ENCODE measurements at regions not wholly inside any gene's neighbourhood (a gene's known extent, or its start where the extent isn't known, plus 50 kb on each side); places are given as distances from the start of the nearest gene placed in this dataset.

DNA sequence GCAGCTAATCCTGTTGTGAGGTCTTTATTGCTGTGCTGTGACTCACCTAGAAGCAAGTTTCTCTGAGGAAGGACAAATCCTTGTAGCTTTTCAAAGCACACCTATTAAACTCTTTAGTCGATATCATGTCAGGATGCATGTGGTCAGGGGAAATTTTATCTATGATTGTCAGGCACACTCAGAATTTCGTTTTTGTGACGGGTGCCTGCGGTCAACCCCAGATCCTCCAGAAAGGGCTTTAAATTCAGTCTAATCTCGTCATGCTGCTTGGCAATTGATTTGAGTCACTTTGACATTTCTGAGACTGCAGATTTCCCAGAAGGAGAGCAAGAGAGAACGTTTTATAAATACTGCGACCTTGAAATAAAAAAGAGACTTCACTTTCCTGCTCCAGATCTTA, 316.9 kb downstream of the FGF9 start:
- Histone ChIP-seq H3K36me3 (ENCODE audit: control insufficient read depth, insufficient read depth, low read length) (no peaks in the 10 kb centered on the region), H3K4me3 (ENCODE audit: low read length) (no peak overlapping the region), H3K27me3 (ENCODE audit: control insufficient read depth, insufficient read depth, low read length) (no peaks in the 10 kb centered on the region), H3K4me1 (ENCODE audit: control insufficient read depth, insufficient read depth, low read length) (no peaks in the 10 kb centered on the region), H3K27ac (ENCODE audit: low read length) (no peak overlapping the region), H3K9me3 (replicated peaks; ENCODE audit: control insufficient read depth, low read depth, low read length) (no peaks in the 10 kb centered on the region)
- no peak for DNase-seq
- 66% methylated on average over 5 of the region's 7 CpGs for WGBS (ENCODE audit: insufficient coverage)

DNA sequence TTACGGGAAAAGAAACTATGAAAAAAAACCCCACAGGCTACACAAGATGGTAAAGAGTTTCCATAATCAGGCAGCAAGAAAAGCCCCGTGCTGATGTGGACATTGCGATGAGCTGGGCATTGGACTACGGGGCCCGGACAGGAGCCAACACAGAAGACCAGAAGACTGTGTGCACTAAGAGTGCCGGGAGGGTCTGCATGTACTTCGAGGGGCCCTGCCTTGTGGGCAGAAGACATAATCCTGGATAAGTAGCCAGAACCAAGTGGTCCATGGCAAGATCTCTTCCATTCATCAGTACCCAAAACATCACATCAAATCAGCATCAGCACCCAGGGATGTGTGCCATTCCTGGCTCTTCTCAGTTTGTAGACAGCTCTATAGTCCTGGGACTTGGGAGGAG, 317.8 kb downstream of the FGF9 start:
- Histone ChIP-seq H3K9me3 (replicated peaks; ENCODE audit: control insufficient read depth, low read depth, low read length) (no peaks in the 10 kb centered on the region), H3K4me1 (ENCODE audit: control insufficient read depth, insufficient read depth, low read length) (no peaks in the 10 kb centered on the region), H3K36me3 (ENCODE audit: control insufficient read depth, insufficient read depth, low read length) (no peaks in the 10 kb centered on the region), H3K27ac (ENCODE audit: low read length) (no peak overlapping the region), H3K4me3 (ENCODE audit: low read length) (no peak overlapping the region), H3K27me3 (ENCODE audit: control insufficient read depth, insufficient read depth, low read length) (no peaks in the 10 kb centered on the region)
- DNase-seq, result no peak
- 88% methylated on average over 4 of the region's 7 CpGs for WGBS (ENCODE audit: insufficient coverage)

DNA sequence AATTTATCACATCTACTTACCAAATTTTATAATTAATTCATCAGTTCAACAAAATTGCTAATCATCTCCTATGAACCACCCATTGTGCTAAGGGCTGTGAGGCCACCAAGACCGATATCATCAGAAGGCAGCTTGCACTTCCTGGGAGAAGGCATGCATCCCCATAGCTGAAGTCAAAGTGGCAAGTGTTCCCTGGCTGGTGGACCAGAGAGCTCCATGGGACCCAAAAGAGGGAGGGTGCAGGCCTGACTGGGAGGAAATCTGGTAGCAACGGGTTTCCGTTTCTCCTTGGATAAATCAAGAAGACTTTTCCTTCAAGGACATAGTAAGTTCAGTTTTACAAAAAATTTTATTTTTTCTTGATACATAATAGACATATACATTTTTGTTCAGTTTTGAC, 325.2 kb downstream of the FGF9 start:
- H3K4me3 ChIP-seq (ENCODE audit: low read length), result no peak overlapping the region
- no peak overlapping the region for H3K27ac ChIP-seq (ENCODE audit: low read length)
- 100% methylated on average over 1 of the region's 3 CpGs for WGBS (ENCODE audit: insufficient coverage)
- H3K27me3 ChIP-seq (ENCODE audit: control insufficient read depth, insufficient read depth, low read length), result no peaks in the 10 kb centered on the region
- H3K36me3 ChIP-seq (ENCODE audit: control insufficient read depth, insufficient read depth, low read length), result no peaks in the 10 kb centered on the region
- no peaks in the 10 kb centered on the region for H3K9me3 ChIP-seq (replicated peaks; ENCODE audit: control insufficient read depth, low read depth, low read length)
- H3K4me1 ChIP-seq (ENCODE audit: control insufficient read depth, insufficient read depth, low read length), result peaks cover 3% of the 10 kb centered on the region
- DNase-seq, result no peak

DNA sequence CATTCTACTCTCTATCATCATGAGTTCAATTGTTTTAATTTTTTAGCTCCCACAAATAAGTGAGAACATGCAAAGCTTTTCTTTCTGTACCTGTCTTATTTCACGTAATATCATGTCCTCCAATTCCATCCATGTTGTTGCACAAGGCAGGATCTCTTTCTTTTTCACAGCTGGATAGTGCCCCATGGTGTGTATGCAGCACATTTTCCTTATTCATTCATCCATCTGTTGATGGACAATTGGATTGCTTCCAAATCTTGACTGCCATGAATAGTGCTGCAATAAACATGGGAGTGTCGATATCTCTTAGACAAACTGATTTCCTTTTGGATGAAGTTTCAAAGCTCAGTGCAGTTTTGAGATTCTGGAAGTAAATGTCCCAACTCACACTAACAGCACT, 326.9 kb downstream of the FGF9 start:
- no peaks in the 10 kb centered on the region for H3K36me3 ChIP-seq (ENCODE audit: control insufficient read depth, insufficient read depth, low read length)
- no peak overlapping the region for H3K27ac ChIP-seq (ENCODE audit: low read length)
- peaks cover 3% of the 10 kb centered on the region for H3K4me1 ChIP-seq (ENCODE audit: control insufficient read depth, insufficient read depth, low read length)
- WGBS (ENCODE audit: insufficient coverage), result 86% methylated on average over 1 of the region's 2 CpGs
- no peaks in the 10 kb centered on the region for H3K9me3 ChIP-seq (replicated peaks; ENCODE audit: control insufficient read depth, low read depth, low read length)
- no peaks in the 10 kb centered on the region for H3K27me3 ChIP-seq (ENCODE audit: control insufficient read depth, insufficient read depth, low read length)
- H3K4me3 ChIP-seq (ENCODE audit: low read length), result no peak overlapping the region
- no peak for DNase-seq

DNA sequence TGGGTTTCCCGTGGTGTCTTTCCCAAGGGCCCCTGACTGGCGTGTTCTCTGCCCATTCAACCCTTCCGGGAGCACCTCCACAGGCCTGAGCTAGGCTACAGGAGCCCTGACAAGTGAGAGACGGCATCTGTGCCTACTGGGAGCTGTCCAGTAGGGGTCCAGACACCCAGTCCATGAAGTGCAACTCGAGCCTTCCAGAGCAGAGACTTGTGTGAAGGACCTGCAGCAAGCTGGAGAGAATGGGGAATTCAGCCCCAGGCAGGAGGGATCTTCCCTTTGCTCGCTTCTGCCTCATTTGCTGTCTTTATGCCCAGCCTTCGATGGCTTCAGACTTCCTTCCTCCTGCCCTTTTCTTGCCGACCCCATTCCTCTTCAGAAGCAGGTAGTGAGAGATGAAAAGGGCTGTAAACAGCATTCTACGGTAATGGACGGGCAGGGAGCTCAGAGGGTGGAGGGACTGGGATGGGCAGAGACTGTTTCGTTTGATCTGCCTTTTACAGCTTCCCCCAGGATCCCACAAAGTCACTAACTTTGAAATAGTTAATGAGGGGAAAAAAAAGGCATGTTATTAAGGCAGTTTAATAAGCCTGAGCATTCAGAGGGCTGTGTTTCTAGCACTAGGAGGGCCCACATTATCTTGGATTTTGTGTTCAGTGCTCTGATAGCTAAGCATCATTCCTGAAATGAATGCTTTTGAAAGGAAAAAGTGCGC, 327.6 kb downstream of the FGF9 start:
- Histone ChIP-seq H3K27me3 (ENCODE audit: control insufficient read depth, insufficient read depth, low read length) (no peaks in the 10 kb centered on the region), H3K4me3 (ENCODE audit: low read length) (no peak overlapping the region), H3K9me3 (replicated peaks; ENCODE audit: control insufficient read depth, low read depth, low read length) (no peaks in the 10 kb centered on the region), H3K36me3 (ENCODE audit: control insufficient read depth, insufficient read depth, low read length) (no peaks in the 10 kb centered on the region), H3K27ac (ENCODE audit: low read length) (no peak overlapping the region), H3K4me1 (ENCODE audit: control insufficient read depth, insufficient read depth, low read length) (peaks cover 3% of the 10 kb centered on the region)
- 58% methylated on average over 6 of the region's 12 CpGs for WGBS (ENCODE audit: insufficient coverage)
- no peak for DNase-seq

DNA sequence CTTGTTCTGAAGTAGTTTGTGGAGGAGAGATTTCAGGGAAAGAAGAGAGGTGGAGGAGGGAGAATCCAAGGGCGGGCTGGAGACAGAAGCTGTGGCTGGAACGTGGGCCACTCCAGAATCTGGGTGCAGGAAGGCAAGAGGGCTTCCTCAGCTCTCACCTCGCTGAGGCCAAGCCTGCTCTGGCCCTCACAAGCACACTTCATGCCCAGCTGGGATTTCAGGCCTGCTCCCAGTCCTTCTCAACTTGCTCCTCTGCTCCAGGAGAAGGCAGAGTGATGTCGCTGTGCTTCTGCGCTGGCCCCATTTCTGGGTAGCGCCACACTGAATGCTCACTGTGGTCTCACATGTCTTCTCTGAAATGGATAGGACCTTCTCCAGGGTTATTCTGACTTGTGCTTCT, 328.8 kb downstream of the FGF9 start:
- DNase-seq, result no peak
- Histone ChIP-seq H3K27ac (ENCODE audit: low read length) (no peak overlapping the region), H3K9me3 (replicated peaks; ENCODE audit: control insufficient read depth, low read depth, low read length) (no peaks in the 10 kb centered on the region), H3K4me1 (ENCODE audit: control insufficient read depth, insufficient read depth, low read length) (peaks cover 3% of the 10 kb centered on the region), H3K27me3 (ENCODE audit: control insufficient read depth, insufficient read depth, low read length) (no peaks in the 10 kb centered on the region), H3K4me3 (ENCODE audit: low read length) (no peak overlapping the region), H3K36me3 (ENCODE audit: control insufficient read depth, insufficient read depth, low read length) (no peaks in the 10 kb centered on the region)
- 85% methylated on average over 6 of the region's 6 CpGs for WGBS (ENCODE audit: insufficient coverage)

DNA sequence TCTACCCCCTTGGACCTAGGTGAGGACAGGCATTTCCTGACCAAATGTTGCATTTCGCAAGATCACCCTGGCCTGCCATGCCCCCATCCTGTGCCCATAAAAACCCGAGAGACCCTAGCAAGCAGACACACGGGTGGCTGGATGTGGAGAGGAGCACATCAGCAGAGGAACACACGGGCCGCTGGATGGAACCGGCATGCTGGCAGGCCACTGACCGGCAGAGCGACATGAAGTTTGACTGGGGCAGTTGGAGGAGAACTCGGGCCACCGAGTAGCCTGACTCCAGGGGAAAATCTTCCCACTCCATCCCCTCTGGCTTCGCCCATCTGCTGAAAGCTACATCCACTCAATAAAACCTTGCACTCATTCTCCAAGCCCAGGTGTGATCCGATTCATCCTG, 329.3 kb downstream of the FGF9 start:
- Histone ChIP-seq H3K4me1 (ENCODE audit: control insufficient read depth, insufficient read depth, low read length) (peaks cover 3% of the 10 kb centered on the region), H3K27ac (ENCODE audit: low read length) (no peak overlapping the region), H3K9me3 (replicated peaks; ENCODE audit: control insufficient read depth, low read depth, low read length) (no peaks in the 10 kb centered on the region), H3K4me3 (ENCODE audit: low read length) (no peak overlapping the region), H3K27me3 (ENCODE audit: control insufficient read depth, insufficient read depth, low read length) (no peaks in the 10 kb centered on the region), H3K36me3 (ENCODE audit: control insufficient read depth, insufficient read depth, low read length) (no peaks in the 10 kb centered on the region)
- no peak for DNase-seq
- WGBS (ENCODE audit: insufficient coverage), result 78% methylated on average over 8 of the region's 12 CpGs

DNA sequence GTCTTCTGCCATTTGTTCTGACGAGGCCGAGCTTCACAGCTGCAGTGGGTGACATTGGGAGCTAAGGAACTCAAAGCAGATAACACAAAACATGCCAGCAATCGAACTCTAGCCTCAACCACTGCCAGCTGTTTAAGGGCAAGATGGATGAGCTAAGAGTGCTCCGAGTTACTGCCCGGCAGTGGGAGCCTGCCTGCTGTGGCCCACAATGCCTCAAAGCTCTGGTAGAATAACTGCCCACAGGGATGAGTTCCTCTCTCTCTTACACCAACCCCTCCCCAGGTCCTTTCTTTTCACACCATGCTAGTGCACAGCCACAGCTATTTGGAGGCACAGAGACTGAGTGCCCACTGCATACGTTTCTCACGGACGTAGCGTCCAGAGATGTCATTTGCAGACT, 330.5 kb downstream of the FGF9 start:
- Histone ChIP-seq H3K27me3 (ENCODE audit: control insufficient read depth, insufficient read depth, low read length) (no peaks in the 10 kb centered on the region), H3K27ac (ENCODE audit: low read length) (no peak overlapping the region), H3K4me1 (ENCODE audit: control insufficient read depth, insufficient read depth, low read length) (peaks cover 3% of the 10 kb centered on the region), H3K4me3 (ENCODE audit: low read length) (no peak overlapping the region), H3K9me3 (replicated peaks; ENCODE audit: control insufficient read depth, low read depth, low read length) (no peaks in the 10 kb centered on the region), H3K36me3 (ENCODE audit: control insufficient read depth, insufficient read depth, low read length) (no peaks in the 10 kb centered on the region)
- WGBS (ENCODE audit: insufficient coverage), result 65% methylated on average over 4 of the region's 9 CpGs
- no peak for DNase-seq

DNA sequence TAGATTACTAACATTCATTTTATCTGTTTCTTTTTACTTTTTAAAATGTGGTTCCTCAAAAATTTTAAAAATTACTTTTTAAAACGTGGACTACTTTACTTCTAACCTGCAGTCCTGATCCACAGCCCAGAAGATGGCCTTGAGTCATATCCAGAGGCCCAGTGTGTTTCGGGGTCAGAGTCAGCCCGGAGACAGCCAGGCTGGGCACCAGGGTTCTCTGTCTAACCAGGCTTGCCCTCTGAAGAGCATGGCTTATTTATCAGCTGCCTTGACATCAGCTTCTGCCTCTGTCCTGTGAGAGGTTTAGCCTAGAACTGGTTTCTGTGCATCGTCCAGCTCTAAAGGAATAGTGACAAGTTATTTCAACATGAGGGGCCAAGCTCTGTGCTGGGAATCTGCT, 332.0 kb downstream of the FGF9 start:
- WGBS (ENCODE audit: insufficient coverage), result 89% methylated on average over 3 of the region's 4 CpGs
- Histone ChIP-seq H3K9me3 (replicated peaks; ENCODE audit: control insufficient read depth, low read depth, low read length) (no peaks in the 10 kb centered on the region), H3K27ac (ENCODE audit: low read length) (no peak overlapping the region), H3K4me1 (ENCODE audit: control insufficient read depth, insufficient read depth, low read length) (peaks cover 3% of the 10 kb centered on the region), H3K4me3 (ENCODE audit: low read length) (no peak overlapping the region), H3K36me3 (ENCODE audit: control insufficient read depth, insufficient read depth, low read length) (no peaks in the 10 kb centered on the region), H3K27me3 (ENCODE audit: control insufficient read depth, insufficient read depth, low read length) (no peaks in the 10 kb centered on the region)
- DNase-seq, result no peak

DNA sequence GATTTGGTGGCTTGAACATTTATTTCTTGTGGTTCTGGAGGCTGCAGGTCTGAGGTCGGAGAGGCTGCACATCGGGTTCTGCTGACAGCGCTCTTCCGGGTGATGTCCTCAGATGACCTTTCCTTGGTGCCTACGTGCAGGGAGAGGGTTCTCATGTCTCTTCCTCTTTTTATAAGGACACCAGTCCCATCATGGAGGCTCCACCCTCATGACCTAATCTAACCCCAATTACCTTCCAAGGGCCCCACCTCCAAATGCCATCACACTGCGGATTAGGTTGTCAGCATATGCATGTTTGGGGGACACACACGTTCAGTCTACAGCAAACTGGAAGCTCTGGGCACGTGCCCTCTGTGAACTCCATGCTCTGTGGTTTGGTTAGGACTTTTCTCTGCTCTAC, 338.6 kb downstream of the FGF9 start:
- no peaks in the 10 kb centered on the region for H3K4me1 ChIP-seq (ENCODE audit: control insufficient read depth, insufficient read depth, low read length)
- H3K36me3 ChIP-seq (ENCODE audit: control insufficient read depth, insufficient read depth, low read length), result no peaks in the 10 kb centered on the region
- H3K9me3 ChIP-seq (replicated peaks; ENCODE audit: control insufficient read depth, low read depth, low read length), result no peaks in the 10 kb centered on the region
- H3K27me3 ChIP-seq (ENCODE audit: control insufficient read depth, insufficient read depth, low read length), result no peaks in the 10 kb centered on the region
- 92% methylated on average over 4 of the region's 8 CpGs for WGBS (ENCODE audit: insufficient coverage)
- DNase-seq, result no peak
- no peak overlapping the region for H3K27ac ChIP-seq (ENCODE audit: low read length)
- H3K4me3 ChIP-seq (ENCODE audit: low read length), result no peak overlapping the region

DNA sequence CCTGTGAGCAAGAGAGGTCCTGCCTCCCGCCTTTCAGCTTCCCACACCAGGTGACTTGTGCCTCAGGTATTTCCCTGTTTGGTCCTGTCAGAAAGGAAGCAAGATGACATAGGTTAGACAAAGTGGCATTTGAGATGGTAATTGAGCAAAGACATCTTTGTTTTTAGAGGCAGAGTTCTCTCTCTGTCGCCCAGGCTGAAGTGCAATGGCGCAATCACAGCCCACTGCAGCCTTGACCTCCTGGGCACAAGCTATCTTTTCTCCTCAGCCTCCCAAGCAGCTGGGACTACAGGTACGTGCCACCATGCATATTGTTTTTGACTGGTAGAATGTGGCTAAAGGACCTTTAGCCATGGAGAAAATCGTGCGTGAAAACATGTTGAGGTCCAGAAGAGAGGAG, 339.1 kb downstream of the FGF9 start:
- H3K4me3 ChIP-seq (ENCODE audit: low read length), result no peak overlapping the region
- no peaks in the 10 kb centered on the region for H3K9me3 ChIP-seq (replicated peaks; ENCODE audit: control insufficient read depth, low read depth, low read length)
- no peak for DNase-seq
- no peaks in the 10 kb centered on the region for H3K4me1 ChIP-seq (ENCODE audit: control insufficient read depth, insufficient read depth, low read length)
- WGBS (ENCODE audit: insufficient coverage), result 87% methylated on average over 4 of the region's 6 CpGs
- H3K27me3 ChIP-seq (ENCODE audit: control insufficient read depth, insufficient read depth, low read length), result no peaks in the 10 kb centered on the region
- no peaks in the 10 kb centered on the region for H3K36me3 ChIP-seq (ENCODE audit: control insufficient read depth, insufficient read depth, low read length)
- no peak overlapping the region for H3K27ac ChIP-seq (ENCODE audit: low read length)

Measured in muscle of leg (tissue), 3 donors.